K562 (cell line): ENCODE measurements at regions not wholly inside any gene's neighbourhood (a gene's known extent, or its start where the extent isn't known, plus 50 kb on each side); places are given as distances from the start of the nearest gene placed in this dataset.

Source experiments
- ATAC-seq: fragments of 200-7000 bp; cut with Tn5 transposase; 3 replicates; pipeline ENCODE4 v1.9.1; 2020; ENCODE audit warnings: moderate library complexity
- BruUV-seq: library from RNA; stranded (reverse); fragments of 400-500 nt; replicated peaks from 2 replicates; lab custom pipeline; 2021; lab: Mats Ljungman, UMichigan
- CTCF ChIA-PET: fragments of 300-600 bp; formaldehyde crosslinking; extraction: SDS; loops from one replicate; lab custom pipeline; 2021; ENCODE audit warnings: low intra/inter-chr PET ratio; lab: Yijun Ruan, JAX
- POLR2A ChIA-PET: fragments of 300-600, 350-650 bp; sonication (Branson Sonifier 250); formaldehyde crosslinking; extraction: SDS; loops from one replicate; lab custom pipeline; 2021; ENCODE audit warnings: antibody characterized with exemption, inconsistent platforms; lab: Yijun Ruan, JAX
- DNase-seq, 4 experiments: peaks; one replicate each; pipeline versions ENCODE4 v3.0.0 to v3.0.0-alpha.2; 2011 to 2018; ENCODE audit warnings: low spot score in 3 of 4, mixed read lengths in 3 of 4; ENCODE audit errors: extremely low read depth in 1 of 4
- FAIRE-seq: peaks from 2 replicates; lab custom pipeline; 2011; peaks lifted over from hg19 to GRCh38; lab: Jason Lieb, UNC
- H2AFZ ChIP-seq: 2 replicates; pipeline ENCODE4 v1.6.0; 2011; ENCODE audit warnings: low read depth, low read length, control low read depth, inconsistent platforms
- H3K27ac ChIP-seq: fragments of 200-600 bp; 3 replicates; pipeline ENCODE4 v1.8.0; 2011; ENCODE audit warnings: low read depth, mild to moderate bottlenecking, control low read depth, inconsistent platforms, low read length, moderate library complexity, mixed read lengths; ENCODE audit errors: extremely low read depth
- H3K27me3 ChIP-seq, 2 experiments: fragments of 300-600 bp in 1 of 2; 2 replicates in 1 of 2; 3 replicates in 1 of 2; pipeline versions ENCODE4 v1.6.0 to v1.8.0; 2011; ENCODE audit warnings: inconsistent platforms in 2 of 2, low read length in 2 of 2, mild to moderate bottlenecking in 1 of 2, mixed read lengths in 1 of 2, moderate library complexity in 1 of 2; ENCODE audit not compliant: control insufficient read depth in 2 of 2, insufficient read depth in 2 of 2
- H3K36me3 ChIP-seq: fragments of 300-600 bp; 3 replicates; pipeline ENCODE4 v1.8.0; 2011; ENCODE audit warnings: mild to moderate bottlenecking, low read length, inconsistent platforms; ENCODE audit not compliant: control insufficient read depth, insufficient read depth
- H3K4me1 ChIP-seq, 2 experiments: fragments of 200-600 bp in 1 of 2; replicated peaks in 1 of 2; 2 replicates in 1 of 2; 3 replicates in 1 of 2; pipeline versions ENCODE4 v1.5.1 to v1.8.0; 2011; ENCODE audit warnings: inconsistent platforms in 2 of 2, low read length in 2 of 2, mild to moderate bottlenecking in 1 of 2, mixed read lengths in 1 of 2, moderate library complexity in 1 of 2; ENCODE audit not compliant: control insufficient read depth in 2 of 2, insufficient read depth in 2 of 2
- H3K4me2 ChIP-seq: 2 replicates; pipeline ENCODE4 v1.6.1; 2011; ENCODE audit warnings: low read length, control low read depth, inconsistent platforms, mixed read lengths; ENCODE audit not compliant: insufficient read depth
- H3K4me3 ChIP-seq: fragments of 200-600 bp; sonication (generic), shearing (Covaris generic); 2 replicates; pipeline ENCODE4 v1.5.1; 2016; ENCODE audit warnings: control low read depth, inconsistent platforms
- H3K79me2 ChIP-seq: fragments of 200-600 bp; 3 replicates; pipeline ENCODE4 v1.8.0; 2011; ENCODE audit warnings: low read length, inconsistent platforms; ENCODE audit not compliant: control insufficient read depth, insufficient read depth
- H3K9ac ChIP-seq, 2 experiments: 2 replicates each; pipeline versions ENCODE4 v1.6.0 to v1.6.1; 2011; ENCODE audit warnings: low read depth in 2 of 2, low read length in 2 of 2, control low read depth in 1 of 2, inconsistent platforms in 1 of 2, mild to moderate bottlenecking in 1 of 2, mixed read lengths in 1 of 2; ENCODE audit not compliant: insufficient read depth in 1 of 2
- H3K9me1 ChIP-seq: one replicate; pipeline ENCODE4 v1.6.0; 2011; ENCODE audit warnings: inconsistent platforms, mild to moderate bottlenecking, low read length, moderate library complexity; ENCODE audit not compliant: control insufficient read depth, insufficient read depth
- H3K9me3 ChIP-seq: replicated peaks from 2 replicates; pipeline ENCODE4 v1.5.1; 2011; ENCODE audit warnings: low read depth, low read length, inconsistent platforms; ENCODE audit not compliant: control insufficient read depth, insufficient read depth
- H4K20me1 ChIP-seq: replicated peaks from 2 replicates; pipeline ENCODE4 v1.6.1; 2011; ENCODE audit warnings: low read length, inconsistent platforms, mixed read lengths; ENCODE audit not compliant: control insufficient read depth, insufficient read depth
- BCOR ChIP-seq: fragments of 450-650 bp; IDR thresholded peaks from 2 replicates; pipeline ENCODE4 v1.6.1; 2016
- BDP1 ChIP-seq: IDR thresholded peaks from 3 replicates; pipeline ENCODE4 v1.6.1; 2011; ENCODE audit not compliant: insufficient read length, insufficient read depth
- MBD2 ChIP-seq: sonication (generic); IDR thresholded peaks from 2 replicates; pipeline ENCODE4 v1.6.1; 2016; ENCODE audit warnings: low read depth, borderline replicate concordance
- NFE2L1 ChIP-seq: fragments of 450-650 bp; IDR thresholded peaks from 2 replicates; pipeline ENCODE4 v1.6.1; 2016; ENCODE audit warnings: missing genetic modification characterization, low read depth, mild to moderate bottlenecking, missing compliant biosample characterization, moderate library complexity, borderline replicate concordance
- RFX7 ChIP-seq: fragments of 250-450 bp; sonication (Bioruptor Pico); IDR thresholded peaks from 2 replicates; pipeline ENCODE4 v1.5.1; 2021; ENCODE audit warnings: mild to moderate bottlenecking
- YY1 ChIP-seq, 3 experiments: IDR thresholded peaks; 2 replicates each; pipeline ENCODE4 v1.6.1; 2011; ENCODE audit warnings: low read length in 2 of 3, mild to moderate bottlenecking in 2 of 3, moderate library complexity in 2 of 3, borderline replicate concordance in 1 of 3, control low read depth in 1 of 3, low read depth in 1 of 3; ENCODE audit not compliant: insufficient read depth in 3 of 3, insufficient replicate concordance in 2 of 3, control insufficient read depth in 1 of 3, insufficient read length in 1 of 3; ENCODE audit errors: extremely low read depth in 1 of 3
- ZNF146 ChIP-seq: IDR thresholded peaks from one replicate; pipeline ENCODE4 v1.6.1; 2018; ENCODE audit warnings: missing compliant biosample characterization; ENCODE audit not compliant: unreplicated experiment
- ZNF23 ChIP-seq: fragments of 250-450 bp; sonication (Bioruptor Pico); IDR thresholded peaks from 2 replicates; pipeline ENCODE4 v1.4.0; 2020; ENCODE audit warnings: mild to moderate bottlenecking
- WGBS: fragments of 100-300 bp; shearing (Covaris generic); methylation state at CpG from one replicate; pipeline ENCODE4 v1.1.6; 2016; ENCODE audit warnings: low coverage, mixed read lengths; ENCODE audit not compliant: insufficient coverage; ENCODE audit errors: missing lambda C conversion rate; 5-methylcytosine and 5-hydroxymethylcytosine counted together
- in situ Hi-C: fragments of 300-500 bp; cut with MboI; formaldehyde crosslinking; loops from 4 replicates; pipeline ENCODE4 v1.15.0; 2018; ENCODE audit warnings: inconsistent platforms, mixed read lengths
- intact Hi-C: fragments of 100-400 bp; cut with micrococcal nuclease; formaldehyde crosslinking; loops from 2 replicates; pipeline ENCODE4 v1.14.2; 2022
- TF ChIP-seq, protein P1 (sequence below), 2 experiments: fragments of 450-650 bp; conservative IDR thresholded peaks; 2 replicates each; pipeline ENCODE4 v1.6.1; 2017; ENCODE audit warnings: mild to moderate bottlenecking in 2 of 2, moderate library complexity in 2 of 2
- TF ChIP-seq, protein P2 (sequence below): fragments of 450-650 bp; formaldehyde crosslinking; IDR thresholded peaks from 2 replicates; pipeline ENCODE4 v1.4.0; 2022; ENCODE audit warnings: missing genetic modification characterization
- TF ChIP-seq, protein P3 (sequence below): fragments of 250-450 bp; sonication (Bioruptor Pico); IDR thresholded peaks from 2 replicates; pipeline ENCODE4 v1.5.0; 2021

DNA sequence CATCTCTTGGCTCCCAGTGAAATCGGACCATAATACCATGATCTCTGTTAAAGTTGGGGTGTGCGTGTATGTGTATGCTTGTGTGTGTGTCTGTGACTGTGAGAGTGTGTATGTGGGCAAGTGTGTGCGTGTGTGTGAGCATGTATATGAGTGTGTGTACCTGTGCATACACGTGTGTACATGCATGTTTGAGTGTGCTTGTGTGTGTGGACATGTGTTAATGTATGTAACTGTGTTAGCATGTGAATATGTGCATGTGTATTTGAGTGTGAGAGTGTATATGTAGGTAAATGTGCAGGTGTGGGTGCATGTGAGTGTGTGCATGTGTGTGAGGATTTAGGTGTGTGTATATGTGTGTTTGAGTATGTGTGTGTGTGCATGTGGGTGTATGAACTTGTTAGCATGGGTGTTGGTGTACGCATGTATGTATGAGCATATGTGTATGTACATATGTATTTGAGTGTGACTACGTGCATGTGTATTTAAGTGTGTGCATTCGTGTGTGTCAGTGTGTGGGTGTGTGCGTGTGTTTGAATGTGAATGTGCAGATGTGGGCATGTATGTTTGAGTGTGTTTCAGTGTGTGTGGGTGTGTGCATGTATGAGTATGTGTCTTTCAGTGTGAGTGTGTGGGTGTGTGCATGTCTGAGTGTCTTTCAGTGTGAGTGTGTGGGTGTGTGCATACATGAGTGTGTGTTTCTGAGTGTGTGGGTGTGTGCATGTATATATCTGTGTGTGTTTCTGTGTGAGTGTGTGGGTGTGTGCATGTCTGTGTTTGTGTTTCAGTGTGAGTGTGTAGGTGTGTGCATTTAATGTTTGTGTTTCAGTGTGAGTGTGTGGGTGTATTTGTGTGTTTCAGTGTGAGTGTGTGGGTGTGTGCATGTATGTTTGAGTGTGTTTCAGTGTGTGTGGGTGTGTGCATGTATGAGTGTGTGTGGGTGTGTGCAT lies 183.2 kb downstream of the SOX9 start (continued):
- TF ChIP-seq, protein P1, sequence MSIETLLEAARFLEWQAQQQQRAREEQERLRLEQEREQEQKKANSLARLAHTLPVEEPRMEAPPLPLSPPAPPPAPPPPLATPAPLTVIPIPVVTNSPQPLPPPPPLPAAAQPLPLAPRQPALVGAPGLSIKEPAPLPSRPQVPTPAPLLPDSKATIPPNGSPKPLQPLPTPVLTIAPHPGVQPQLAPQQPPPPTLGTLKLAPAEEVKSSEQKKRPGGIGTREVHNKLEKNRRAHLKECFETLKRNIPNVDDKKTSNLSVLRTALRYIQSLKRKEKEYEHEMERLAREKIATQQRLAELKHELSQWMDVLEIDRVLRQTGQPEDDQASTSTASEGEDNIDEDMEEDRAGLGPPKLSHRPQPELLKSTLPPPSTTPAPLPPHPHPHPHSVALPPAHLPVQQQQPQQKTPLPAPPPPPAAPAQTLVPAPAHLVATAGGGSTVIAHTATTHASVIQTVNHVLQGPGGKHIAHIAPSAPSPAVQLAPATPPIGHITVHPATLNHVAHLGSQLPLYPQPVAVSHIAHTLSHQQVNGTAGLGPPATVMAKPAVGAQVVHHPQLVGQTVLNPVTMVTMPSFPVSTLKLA (conservative IDR thresholded peaks at IDR 0.05): no peak
- TF ChIP-seq ZNF146 (CRISPR knock-in tag): no peak

DNA sequence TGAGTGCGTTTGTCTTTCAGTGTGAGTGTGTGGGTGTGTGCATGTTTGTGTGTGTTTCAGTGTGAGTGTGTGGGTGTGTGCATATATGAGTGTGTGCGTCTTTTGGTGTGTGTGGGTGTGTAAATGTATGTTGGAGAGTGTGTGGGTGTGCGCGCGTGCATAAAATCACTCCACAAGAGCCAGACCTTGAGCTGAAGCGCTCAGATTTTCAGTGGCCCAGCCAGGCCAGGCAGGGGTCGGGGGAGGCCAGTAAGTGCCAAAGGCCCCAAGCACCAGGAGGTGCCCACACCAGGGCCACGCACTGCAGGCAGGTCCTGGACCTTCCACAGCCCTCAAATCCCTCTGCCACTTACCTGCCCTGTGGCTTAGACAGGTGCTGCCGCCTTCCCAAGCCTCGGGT lies 184.0 kb downstream of the SOX9 start:
- DNase-seq (no peak), FAIRE-seq (no peak), ATAC-seq (no peak)
- H3K27ac ChIP-seq: no peak overlapping the region
- H3K27me3 ChIP-seq: no peaks in the 10 kb centered on the region
- 2% methylated on average over 7 of the region's 10 CpGs for WGBS
- no peak overlapping the region for H2AFZ ChIP-seq
- no peaks in the 10 kb centered on the region for H3K9me1 ChIP-seq
- no peaks in the 10 kb centered on the region for H3K79me2 ChIP-seq
- intact Hi-C loops: no loop called here
- H3K4me2 ChIP-seq: no peak overlapping the region
- POLR2A ChIA-PET: no interaction called here
- H3K9ac ChIP-seq: no peak overlapping the region
- no peaks in the 10 kb centered on the region for H4K20me1 ChIP-seq
- in situ Hi-C loops: no loop called here
- H3K4me3 ChIP-seq: no peak overlapping the region
- no peaks in the 10 kb centered on the region for H3K4me1 ChIP-seq
- BruUV-seq: no TSS peak
- CTCF ChIA-PET: no interaction called here
- no peaks in the 10 kb centered on the region for H3K36me3 ChIP-seq
- no peaks in the 10 kb centered on the region for H3K9me3 ChIP-seq
- TF ChIP-seq NFE2L1 (no peak), BCOR (no peak), BDP1 (no peak), RFX7 (CRISPR knock-in tag) (no peak), ZNF23 (no peak), MBD2 (no peak), YY1 (IDR thresholded peaks at IDR 0.05; ENCODE audit: borderline replicate concordance in 1 of 3, control insufficient read depth in 1 of 3, extremely low read depth in 1 of 3, insufficient read depth in 3 of 3, insufficient read length in 1 of 3, insufficient replicate concordance in 2 of 3, low read depth in 1 of 3, low read length in 2 of 3) (no peak)
- TF ChIP-seq, protein P2, sequence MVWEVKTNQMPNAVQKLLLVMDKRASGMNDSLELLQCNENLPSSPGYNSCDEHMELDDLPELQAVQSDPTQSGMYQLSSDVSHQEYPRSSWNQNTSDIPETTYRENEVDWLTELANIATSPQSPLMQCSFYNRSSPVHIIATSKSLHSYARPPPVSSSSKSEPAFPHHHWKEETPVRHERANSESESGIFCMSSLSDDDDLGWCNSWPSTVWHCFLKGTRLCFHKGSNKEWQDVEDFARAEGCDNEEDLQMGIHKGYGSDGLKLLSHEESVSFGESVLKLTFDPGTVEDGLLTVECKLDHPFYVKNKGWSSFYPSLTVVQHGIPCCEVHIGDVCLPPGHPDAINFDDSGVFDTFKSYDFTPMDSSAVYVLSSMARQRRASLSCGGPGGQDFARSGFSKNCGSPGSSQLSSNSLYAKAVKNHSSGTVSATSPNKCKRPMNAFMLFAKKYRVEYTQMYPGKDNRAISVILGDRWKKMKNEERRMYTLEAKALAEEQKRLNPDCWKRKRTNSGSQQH: no peak
- TF ChIP-seq, protein P3, sequence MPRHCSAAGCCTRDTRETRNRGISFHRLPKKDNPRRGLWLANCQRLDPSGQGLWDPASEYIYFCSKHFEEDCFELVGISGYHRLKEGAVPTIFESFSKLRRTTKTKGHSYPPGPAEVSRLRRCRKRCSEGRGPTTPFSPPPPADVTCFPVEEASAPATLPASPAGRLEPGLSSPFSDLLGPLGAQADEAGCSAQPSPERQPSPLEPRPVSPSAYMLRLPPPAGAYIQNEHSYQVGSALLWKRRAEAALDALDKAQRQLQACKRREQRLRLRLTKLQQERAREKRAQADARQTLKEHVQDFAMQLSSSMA: no peak
